SW 1271 (cell line): ENCODE measurements at regions not wholly inside any gene's neighbourhood (a gene's known extent, or its start where the extent isn't known, plus 50 kb on each side); places are given as distances from the start of the nearest gene placed in this dataset.
"Not testable (repeated sequence)": the region's sequence is repeated elsewhere in the genome, so short reads cannot be mapped to it uniquely, and the experiment has no call there.

ENCODE experiments used
- DNase-seq, 2 experiments: peaks; one replicate each; lab custom pipeline; 2025; lab: John Stamatoyannopoulos, UW

DNA sequence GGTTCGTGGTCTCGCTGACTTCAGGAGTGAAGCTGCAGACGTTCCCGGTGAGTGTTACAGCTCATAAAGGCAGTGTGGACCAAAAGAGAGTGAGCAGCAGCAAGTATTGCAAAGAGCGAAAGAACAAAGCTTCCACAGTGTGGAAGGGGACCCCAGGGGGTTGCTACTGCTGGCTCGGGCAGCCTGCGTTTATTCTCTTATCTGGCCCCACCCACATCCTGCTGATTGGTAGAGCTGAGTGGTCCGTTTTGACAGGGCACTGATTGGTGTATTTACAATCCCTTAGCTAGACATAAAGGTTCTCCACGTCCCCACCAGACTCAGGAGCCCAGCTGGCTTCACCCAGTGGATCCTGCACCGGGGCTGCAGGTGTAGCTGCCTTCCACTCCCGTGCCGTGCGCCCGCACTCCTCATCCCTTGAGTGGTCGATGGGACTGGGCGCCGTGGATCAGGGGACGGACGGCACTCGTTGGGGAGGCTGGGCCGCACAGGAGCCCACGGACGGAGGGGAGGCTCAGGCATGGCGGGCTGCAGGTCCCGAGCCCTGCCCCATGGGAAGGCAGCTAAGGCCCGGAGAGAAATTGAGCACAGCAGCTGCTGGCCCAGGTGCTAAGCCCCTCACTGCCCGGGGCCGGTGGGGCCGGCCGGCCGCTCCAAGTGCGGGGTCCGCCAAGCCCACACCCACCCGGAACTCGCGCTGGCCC lies 2661.6 kb upstream of the PCDH20 start:
- not testable (repeated sequence) for DNase-seq

DNA sequence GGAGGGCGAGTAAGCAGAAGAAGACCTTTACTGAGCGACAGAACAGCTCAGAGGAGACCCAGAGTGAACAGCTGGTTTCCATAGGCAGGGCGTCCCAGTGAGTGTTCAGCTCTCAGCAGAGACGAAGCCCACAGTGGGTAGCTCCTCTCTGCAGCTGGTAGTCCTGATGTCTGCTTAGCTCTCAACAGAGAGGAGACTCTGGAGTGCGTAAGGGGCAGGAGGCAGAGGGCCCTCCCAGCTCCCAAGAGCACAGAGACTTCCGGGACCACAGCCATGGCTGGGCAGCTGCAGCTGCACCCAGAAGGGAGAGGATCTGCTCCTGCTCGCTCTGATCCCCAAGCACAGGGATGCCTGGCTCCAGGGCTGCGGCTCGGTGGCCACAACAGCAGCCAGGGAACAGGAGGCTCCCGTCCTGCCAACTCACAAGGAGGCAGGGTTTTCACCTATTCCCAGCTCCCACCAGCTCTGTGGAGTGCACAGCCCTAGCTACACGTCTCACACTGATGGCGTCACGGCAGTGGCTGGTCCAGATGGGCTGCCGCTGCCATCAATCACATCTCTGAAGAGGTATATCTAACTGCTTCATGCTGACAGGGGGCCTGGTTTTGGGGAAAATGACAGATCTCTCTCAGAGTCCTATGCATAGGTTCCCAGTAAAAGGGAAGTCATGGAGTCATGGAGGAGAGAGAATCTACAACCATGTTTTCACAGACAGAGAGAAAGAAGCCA lies 2660.1 kb upstream of the PCDH20 start:
- DNase-seq: peak; percentile 74 to 90

DNA sequence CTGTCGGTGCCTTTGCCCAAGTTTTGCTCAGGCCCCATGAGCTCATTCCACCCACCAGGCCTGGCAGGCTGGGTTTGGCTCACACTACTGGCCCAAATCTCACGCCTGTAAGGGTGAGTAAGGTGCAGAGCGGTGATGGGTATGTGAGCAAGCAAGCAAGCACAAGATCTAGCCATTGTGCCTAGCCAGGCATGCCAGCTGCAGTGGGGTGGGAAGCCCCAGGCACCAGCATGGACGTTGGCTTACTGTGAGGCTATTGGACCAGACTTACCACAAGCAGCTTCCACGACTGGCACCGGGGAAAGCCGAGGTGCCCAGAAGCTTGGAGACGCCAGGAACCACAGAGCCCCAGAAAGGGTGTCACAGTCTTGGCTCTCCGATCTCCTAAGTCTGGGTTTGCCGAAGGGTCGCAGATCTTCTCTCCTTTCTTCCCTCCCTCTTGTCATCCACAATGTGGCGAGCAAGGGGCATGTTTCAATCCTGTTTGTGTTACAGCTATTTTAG lies 2659.4 kb upstream of the PCDH20 start:
- DNase-seq: peak; percentile 43 to 50

DNA sequence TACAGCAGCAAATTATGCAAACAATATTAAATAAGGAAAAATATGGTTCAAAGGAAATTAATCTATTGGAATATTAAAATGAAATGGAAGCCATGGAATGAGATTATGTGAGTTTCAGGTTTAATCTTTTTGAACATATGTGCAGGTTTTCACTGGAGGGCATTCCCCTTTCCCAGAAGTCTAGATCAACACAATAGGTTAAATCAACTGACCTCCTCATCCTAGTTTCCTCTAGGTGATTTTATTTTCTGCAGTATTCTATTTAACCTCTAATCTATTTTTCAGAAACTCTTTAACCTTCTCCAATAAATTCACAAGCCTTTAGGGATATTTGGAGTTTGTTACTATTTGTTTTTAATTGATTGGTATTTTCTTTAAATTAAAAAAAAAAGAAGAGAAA lies 2657.6 kb upstream of the PCDH20 start:
- DNase-seq: no peak

DNA sequence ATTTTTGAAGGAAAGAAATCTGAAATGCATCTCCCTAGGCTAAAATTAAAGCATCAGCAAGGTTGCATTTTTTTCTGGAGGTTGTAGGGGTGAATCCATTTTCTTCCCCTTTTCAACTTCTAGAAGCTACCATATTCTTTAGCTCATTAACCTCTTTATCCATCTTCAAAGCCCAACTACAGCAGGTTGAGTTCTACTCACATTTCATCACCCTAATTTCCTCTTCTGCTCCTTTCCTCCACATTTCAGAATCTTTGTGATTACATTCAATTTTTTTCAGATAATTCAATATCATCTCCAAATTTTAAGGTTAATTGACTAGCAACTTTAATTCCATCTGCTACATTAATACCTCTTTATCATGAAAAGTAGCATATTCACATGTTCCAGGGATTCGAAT lies 2655.7 kb upstream of the PCDH20 start:
- no peak for DNase-seq

DNA sequence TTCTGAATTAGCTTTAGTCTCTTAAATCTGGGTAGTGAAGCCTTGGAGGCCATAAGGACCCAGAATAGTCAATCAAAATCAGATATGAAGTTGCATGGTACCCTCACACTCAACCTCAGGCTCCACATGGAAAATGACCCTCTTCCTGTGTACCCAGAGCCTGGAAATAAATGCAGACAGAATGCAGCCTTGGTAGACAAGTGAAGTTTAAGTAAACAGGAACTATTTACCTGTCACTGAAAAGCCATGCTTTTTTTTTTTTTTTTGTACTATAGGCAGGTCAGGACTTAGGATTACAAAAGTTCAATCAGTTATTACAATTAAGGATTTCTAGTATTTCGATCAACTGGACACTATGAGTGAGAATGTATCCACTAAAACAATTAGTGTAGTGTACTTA lies 2654.2 kb upstream of the PCDH20 start:
- DNase-seq: no peak

DNA sequence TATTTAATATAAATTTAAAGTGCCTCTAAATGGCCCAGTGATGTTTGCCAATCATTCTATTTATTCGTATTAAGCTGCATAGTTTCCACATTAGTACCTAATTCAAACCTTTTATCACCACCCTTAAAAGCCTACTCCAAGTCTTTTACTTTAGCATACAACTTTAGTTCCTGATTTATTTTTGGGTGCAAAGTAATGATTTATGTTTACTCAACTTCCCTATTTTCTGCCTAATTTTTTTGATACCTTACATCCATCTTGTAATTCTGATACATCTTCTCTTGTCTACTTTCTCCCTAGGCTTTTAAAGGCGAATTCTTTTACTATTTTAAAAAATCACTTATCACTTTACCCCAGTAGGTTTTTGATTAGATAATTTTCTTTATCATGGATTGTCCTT lies 2651.1 kb upstream of the PCDH20 start:
- DNase-seq: no peak

DNA sequence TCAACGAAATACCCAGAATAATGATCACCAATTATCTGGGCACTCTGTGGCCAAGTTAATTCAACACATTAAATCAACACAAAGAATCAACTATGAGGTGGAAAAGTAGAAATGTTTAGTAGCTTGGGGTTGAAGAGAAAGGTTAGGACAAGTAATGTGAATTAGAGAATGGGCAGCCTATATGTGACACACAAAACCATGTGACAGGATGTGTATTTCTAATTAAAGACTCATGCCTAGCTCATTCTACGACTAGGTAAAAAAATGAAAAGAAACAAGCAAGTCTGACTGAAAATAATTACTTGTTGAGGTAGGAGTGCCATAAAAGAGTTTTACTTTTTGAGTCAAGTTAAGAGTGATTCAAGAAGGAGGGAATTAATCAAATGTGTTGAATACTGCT lies 2646.0 kb upstream of the PCDH20 start:
- DNase-seq: no peak

DNA sequence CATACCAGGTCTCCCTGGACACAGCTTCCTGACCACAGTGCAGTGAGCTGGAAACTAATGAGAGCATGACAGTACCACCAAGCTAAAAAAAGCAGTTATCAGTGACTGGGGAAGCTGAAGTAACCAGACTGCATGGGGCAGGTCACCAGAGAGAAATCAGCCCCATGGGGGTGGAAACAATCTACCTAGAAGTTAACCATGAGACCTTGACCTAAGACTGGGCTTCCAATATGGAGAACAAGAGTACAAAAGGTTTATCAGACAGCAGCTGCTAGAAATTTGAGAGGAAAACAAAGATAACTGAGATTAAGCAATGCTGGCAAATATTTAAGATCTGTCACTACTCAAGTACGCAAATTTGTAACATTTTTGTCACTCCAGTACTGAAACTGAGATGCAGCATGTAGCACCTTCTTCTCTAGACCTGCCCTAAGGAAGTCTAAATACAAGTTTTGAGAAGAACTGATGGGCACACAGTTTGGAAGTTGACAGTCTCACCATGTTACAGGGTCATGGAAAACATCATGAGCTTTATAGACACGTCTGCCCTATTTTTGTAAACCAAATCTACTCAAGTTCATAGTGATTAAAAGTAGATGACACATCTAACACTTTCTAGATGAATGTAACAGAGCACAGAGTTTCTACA lies 2641.8 kb upstream of the PCDH20 start:
- no peak for DNase-seq

DNA sequence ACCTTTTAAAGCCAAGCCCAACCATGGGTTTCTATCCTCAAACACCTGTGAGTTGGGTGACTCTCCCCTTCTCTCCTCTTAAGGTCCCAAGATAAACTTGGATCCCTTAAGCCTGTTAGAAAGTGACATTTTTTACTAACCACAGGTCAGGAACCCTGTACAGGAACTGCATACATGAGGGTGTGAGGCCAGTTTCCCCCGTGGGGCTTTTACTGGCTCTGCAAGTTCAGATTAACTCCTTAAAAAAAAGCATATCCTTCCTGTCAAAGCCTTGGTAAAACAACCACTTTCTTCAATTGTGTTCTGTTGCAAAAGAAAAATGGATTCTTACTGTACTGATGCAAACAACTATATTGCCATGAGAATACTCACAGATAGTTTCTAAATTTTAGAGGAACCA lies 2638.7 kb upstream of the PCDH20 start:
- DNase-seq: no peak

DNA sequence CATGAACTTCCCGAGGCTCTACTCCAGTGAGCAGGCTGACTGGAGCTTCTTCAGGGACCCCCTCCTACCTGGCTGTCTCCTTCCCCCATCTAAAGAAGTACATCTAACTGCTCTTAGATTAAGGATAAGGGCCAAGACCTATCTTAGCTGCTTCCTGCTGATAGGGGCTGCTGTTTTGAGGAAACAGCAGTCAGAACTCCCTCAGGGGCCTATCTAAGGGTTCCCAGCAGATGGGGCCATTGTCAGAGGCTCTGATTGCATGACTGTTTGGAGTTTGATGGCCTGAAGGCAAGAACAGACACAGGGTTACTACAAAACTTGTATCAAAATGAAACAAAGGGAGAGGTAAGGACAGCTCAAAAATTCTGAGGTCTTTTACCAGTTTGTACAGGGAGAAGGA lies 2636.9 kb upstream of the PCDH20 start:
- DNase-seq: no peak

DNA sequence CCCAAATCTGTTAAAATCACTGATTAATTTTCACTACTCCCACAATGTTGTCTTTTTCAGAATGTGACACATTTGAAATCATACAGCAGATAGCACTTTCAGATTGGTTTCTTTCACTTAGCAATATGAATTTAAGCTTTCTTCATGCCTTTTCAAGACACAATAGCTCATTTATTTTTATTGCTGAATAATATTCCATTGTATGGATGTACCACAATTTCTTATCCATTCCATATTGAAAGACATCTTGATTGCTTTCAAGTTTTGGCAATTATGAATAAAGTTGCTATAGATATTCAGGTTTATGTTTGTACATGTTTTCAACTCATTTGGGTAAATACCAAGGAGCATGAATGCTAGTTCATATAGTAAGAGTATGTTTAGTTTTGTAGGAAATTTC lies 2635.6 kb upstream of the PCDH20 start:
- no peak for DNase-seq

DNA sequence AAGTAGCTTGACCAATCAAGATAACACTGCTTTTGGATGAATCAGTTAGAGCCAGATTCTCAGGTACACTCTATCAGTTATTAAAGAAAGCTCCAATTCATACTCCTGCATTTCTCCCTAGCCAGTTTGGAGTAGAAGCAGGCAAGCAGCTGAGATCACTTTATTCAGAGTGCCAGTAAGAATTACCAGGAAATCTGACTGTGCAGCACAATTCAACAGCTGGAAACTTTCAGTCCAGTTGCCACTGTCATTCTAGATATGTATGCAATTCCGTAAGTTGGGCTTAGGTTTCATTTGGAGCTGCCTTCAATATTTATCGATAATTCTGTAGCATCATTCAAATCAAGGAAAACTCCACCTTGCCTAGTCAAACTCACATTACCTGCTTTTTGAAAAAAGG lies 2625.6 kb upstream of the PCDH20 start:
- no peak for DNase-seq

DNA sequence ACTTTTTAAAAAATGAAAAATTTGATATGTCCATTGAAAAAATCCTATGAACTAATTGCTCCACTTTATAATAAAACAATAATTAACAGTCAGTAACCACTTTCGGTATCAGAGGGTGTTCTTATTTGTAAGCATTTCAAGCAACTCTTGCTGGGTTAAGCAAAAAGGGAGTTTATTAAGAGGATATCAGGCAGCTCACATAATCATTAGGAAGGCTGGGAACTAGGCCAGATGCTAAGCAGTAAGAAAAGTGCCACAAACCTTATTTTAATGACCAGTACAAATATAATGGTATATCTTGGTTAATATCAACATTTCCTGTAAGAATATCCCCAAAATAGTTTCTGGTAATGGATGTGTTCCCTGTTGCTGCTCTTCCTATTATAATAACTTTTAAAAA lies 2618.3 kb upstream of the PCDH20 start:
- DNase-seq: no peak

DNA sequence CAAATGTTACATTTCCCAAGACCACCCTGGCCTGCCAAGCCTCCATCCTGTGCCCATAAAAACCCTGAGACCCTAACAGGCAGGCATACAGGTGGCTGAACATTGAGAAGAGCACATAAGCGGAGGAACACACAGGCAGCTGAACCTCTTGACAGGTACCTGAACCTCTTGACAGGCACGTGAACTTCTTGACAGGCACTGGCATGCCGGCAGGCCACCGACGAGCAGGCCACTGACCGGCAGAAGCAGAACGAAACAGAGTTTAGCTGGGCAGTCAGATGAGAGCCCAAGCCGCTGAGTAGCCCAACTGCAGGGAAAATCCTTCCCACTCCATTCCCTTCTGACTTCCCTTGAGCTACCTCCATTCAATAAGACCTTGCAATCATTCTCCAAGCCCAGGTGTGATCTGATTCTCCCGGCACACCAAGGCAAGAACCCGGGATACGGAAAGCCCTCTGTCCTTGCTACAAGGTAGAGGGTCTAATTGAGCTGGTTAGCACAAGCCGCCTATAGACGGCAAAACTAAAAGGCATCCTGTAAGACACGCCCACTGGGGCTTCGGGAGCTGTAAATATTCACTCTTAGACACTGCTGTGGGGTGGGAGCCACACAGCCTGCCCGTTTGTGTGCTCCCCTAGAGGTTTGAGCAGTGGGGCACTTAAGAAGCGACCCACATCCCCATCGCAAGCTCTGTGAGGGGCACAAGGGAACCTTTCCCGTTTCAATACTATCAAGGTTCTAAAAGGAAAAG lies 2613.9 kb upstream of the PCDH20 start:
- no peak for DNase-seq

DNA sequence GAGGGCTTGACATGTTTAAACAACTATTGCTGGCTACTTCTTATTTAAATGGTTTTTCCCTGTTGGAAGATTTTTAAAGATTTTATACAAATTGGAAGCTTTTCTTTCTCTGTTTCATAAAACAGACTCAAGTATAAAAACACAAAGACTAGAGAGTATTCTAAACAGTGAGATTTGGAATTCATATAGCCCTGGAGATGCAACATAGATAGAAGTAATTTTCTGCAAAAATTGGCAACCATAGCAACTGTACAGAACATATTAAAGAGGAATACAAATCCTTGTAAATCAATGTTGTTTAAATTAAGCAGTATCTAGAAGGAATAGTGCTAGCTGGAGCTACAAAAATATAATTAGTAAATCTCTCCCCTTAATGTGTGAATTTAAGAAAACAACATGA lies 2612.9 kb upstream of the PCDH20 start:
- DNase-seq: no peak

DNA sequence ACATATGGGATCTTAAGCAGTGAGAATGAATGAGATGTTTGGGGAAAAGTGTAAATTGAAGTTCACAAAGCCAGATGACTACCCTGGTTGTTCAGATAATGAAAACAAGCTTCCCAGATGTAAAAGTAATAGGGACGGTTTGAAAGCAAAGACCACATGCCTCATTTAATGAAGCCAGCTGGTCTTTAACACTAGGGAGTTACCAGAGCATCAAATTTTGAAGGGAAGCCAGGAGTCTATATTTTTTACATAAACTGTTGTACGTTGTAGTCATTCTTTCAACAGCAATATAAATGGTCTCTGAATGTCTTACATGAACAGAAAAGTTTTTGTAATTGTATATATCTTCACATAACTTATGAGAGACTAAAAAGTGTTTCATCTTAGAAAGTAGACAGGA lies 2604.5 kb upstream of the PCDH20 start:
- DNase-seq: no peak

DNA sequence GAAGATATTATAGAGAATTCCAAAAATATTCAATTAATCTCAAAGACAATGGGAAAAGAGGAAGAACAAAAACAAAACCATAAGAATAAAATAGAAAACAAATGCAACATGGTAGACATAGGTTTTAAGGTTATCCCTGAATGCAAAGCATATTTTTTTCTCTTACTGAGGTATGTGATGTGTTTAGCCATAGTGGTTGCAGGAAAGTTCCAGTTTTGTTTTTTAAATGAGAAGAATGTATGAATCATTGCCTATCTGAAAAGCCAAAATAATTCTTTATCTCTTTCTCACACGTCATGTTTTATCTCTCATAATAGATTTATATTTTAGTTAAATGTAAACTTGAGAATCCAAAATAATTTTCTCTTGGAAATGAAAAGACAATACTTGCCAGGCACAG lies 2591.7 kb upstream of the PCDH20 start:
- DNase-seq: no peak

DNA sequence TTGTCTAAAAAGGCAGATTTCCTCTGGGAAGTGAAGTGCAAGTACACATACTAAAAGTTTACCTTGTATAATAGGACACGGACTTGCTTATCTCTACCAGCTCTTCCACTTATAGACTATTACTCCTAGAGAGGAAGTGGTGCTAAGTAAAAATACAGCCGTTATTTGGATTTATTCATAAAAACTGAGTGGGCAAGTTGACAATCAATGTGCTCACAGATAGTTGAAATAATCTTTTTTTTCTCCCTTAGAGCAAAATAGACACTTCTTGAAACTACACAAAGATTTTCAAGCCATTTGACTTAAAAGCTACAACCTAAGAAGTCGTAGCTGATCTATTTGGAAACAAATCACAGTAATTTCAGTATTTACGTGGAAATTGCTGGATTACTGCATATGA lies 2584.7 kb upstream of the PCDH20 start:
- no peak for DNase-seq

DNA sequence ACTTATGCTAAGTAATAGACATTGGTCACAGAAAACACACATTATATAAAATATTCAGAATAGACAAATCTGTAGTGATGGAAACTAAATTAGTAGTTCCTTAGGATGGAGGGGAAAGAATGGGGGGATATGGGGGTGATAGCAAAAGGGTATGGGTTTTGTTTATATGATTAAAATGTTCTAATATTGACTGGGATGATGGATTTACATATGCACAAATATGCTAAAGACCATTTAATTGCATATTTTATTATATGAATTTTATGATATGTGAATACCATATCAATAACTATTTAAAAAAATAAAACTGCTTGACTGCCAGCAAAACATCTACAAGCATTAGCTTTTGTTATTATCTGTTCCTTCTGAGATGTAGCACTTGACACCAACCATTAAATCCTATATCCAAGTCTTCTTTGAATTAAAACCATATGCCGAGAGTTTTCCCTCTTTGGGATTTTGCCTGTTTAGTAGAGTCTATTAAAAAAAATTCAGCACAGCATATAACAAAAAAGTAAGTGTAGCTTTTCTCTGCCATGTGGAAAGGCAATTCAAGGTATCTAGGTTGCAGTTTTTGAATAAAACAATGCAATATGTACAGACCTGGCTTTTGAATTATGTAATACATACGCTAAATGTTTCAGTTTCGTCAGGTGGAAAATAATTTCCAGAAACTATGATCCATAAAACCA lies 2584.1 kb upstream of the PCDH20 start:
- no peak for DNase-seq

DNA sequence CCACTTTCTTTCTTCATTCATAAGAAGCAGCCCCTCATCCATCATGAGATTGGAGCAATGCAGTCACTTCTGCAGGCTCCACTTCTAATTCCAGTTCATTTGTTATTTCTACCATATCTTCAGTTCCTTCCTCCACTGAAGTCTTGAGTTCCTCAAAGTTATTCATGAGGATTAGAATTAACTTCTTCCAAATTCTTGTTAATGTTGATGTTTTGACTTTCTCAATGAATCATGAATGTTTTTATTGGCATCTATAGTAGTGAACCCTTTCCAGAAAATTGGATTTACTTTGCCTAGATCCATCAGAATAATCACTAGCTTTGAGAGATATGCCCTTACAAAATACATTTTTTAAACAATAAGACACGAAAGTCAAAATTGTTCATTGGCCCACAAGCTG lies 2567.7 kb upstream of the PCDH20 start:
- no peak for DNase-seq

DNA sequence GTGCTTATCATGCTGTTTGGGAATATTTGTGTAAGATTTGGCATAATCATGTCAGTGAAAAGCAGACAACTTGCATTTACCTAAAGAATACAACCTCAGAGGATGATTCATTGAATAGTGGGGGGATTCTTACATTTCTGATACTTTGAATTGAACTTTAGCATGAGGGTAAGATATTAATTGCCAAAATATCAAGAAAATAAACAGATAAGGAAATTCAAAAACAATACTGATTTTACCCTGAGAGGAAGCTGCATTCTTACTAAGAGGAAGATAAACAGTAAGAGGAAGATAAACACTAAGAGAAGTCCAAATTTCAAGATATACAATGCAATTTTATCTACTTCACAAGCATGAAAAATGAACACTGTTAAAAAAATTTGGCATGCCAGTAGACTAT lies 2564.3 kb upstream of the PCDH20 start:
- no peak for DNase-seq
